MV-4-11 (cell line): ENCODE measurements at regions not wholly inside any gene's neighbourhood (a gene's known extent, or its start where the extent isn't known, plus 50 kb on each side); places are given as distances from the start of the nearest gene placed in this dataset.
"Not testable (repeated sequence)": the region's sequence is repeated elsewhere in the genome, so short reads cannot be mapped to it uniquely, and the experiment has no call there.

Experiments used
- DNase-seq: peaks from one replicate; lab custom pipeline; 2025; lab: John Stamatoyannopoulos, UW

DNA sequence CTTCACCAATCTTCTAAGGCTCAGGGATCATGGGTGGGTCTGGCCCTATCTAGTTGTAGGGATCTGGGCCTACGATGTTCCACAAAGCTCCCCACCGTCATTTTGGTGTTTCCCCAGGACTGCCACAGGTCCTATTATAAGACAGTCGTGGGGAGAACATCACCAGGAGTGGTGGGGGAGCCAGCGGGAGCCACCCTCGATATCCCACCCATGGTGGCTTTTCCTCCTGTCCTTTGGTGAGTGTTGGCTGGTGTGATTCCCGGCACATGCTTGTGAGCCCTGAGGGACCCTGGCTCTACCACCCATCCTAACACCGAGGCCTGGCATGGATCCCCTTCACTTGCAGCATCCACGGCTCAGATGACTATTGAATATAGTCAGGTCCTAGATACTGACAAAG is 247.4 kb downstream of the ACTR3B start:
- DNase-seq: no peak

GRCh38 chr7:153010416-153010815 is 250.9 kb downstream of the ACTR3B start:
- DNase-seq: no peak

DNA sequence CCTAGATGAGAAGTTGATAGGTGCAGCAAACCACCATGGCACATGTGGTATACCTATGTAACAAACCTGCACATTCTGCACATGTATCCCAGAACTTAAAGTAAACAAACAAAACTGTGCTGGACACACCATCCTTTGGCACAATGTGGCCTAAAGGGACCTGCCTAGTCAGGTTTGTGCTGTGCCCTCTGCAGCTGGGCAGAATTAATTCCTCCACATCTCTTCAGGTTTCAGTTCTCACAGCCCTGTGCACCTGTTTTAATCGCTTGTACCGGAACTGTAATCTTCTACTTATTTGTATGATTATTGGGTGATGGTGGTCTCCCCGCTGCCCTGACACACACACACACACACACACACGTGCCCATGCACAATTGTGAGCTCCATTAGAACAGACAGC is 252.7 kb downstream of the ACTR3B start:
- no peak for DNase-seq

DNA sequence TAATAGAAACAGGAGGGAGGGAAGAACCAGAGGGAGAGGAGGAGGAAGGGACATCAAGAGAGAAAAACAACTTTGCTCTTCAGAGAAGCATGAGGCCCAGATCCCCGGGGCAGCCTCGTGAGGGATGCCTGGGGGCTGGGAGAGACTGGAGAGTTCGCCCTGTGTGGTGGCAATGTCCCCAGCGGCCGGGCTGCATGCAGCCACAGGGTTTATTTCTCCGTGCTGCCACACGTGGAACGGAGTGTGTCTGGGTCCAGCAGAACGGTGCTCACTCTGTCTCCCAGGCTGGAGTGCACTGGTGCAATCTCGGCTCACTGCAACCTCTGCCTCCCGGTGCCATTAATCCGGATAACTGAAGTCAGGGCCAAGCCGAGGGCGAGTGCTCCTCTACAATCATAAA is 257.7 kb downstream of the ACTR3B start:
- DNase-seq: no peak

DNA sequence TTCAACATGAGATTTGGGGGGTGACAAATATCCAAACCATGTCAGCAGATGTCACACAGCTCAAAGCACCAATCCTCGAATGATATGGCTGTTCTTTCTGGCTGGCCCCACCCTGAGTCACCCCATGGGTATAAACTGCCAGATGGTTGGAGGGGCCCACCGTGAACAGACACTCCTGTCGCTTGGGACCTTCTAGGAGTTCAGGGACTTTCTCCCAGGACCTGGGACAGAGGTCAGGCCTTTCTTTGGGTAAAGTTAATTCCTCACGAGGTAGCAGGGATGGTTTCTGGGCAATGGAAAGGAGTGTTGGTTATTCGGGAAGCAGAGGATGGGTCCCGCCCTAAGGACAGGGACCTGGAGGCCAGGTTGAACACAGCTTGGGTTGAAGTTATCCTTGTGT is 262.0 kb downstream of the ACTR3B start:
- no peak for DNase-seq

DNA sequence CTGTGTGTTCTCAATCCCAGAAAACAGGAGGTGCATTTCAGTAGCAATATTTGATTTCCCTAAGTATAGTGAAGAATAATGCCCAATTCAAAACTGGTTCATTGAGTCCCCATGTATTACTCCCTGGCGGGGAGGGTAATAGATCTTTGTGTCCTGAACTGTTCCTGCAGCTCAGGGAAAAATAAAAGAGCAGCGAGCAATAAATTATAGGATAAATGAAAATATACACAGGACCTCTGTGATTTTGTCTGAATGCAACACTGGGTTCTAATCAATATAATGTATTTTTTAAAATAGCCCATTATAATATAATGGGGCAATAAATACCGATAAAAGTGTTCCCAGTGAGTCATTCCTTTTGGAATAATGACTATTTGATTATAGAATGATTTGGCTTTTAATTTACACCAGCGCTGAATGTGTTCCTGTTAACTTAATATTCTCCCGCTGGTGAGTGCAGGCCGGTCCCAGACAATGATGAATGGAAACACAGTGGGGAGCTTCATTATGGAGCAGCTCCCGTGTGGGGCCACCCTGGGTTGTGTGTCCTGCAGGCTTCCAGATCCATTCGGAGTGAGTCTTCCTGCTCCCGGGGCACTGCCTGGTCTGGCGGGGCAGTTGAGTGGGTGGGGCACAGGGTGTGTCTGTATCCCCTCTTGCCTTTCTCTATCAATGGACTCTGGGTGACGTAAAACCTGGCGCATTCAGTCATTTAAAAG is 263.1 kb downstream of the ACTR3B start:
- no peak for DNase-seq

DNA sequence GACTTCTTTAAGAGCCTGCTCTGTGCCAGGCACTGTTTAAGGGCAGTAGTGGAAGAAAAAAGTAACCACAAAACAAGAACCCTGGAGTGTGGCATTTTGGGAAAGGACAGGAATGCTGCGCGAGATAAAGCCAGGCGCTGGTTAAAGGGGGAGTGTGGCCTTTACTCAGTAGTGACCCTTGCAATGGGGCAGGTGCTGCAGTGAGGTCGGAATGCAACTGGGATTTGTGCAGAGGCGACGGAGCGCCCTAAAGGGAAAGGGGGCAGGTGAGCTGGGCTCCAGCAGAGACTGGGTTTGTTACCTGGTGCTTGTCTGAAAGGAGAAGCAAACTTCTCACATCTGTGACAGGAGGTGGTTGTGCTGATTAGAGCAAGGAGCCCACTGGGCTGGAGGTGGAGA is 263.6 kb downstream of the ACTR3B start:
- no peak for DNase-seq

GRCh38 chr7:153027210-153027609 is 267.7 kb downstream of the ACTR3B start:
- no peak for DNase-seq

DNA sequence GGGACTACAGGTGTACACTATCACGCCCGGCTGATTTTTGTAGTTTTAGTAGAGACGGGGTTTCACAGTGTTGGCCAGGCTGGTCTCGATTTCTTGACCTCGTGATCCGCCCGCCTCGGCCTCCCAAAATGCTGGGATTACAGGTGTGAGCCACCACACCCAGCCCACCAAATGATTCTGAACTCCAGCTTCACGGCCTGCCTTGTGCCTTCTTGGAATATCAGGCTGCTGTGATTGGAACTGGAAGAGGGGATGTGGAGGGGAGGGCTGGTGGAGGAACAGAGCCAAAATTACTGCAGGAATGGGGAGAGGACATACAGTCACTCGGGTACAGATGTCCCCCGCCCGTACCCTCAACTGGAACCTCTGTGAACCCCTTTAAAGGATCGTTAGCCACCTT is 268.4 kb downstream of the ACTR3B start:
- no peak for DNase-seq

- no peak for DNase-seq
Measured at GRCh38 chr7:153030976-153031375, 271.4 kb downstream of the ACTR3B start.

GRCh38 chr7:153034791-153035190 is 275.2 kb downstream of the ACTR3B start:
- DNase-seq: no peak

GRCh38 chr7:153036396-153037063 is 277.0 kb downstream of the ACTR3B start:
- DNase-seq: no peak

DNA sequence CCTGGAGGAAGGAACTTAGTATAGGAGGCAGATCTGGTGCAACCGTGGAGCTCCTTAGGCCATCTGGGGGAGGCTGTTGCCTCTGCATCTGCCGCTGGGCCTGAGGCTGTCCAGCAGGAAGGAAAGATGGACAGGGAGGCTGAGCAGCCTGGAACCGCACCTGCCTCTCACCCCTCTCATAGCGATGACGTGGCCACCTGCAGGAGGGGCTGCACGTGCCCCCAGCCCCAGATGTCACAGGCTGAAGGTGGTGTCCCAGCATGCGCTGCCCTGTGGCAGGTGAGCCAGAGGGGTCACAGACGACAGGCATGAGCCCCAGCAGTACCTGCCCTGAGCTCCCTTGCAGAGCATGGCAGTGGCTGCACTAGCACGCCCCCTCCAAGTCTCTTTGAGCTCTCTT is 283.9 kb downstream of the ACTR3B start:
- no peak for DNase-seq

GRCh38 chr7:153044981-153045380 is 285.4 kb downstream of the ACTR3B start:
- DNase-seq: no peak

- no peak for DNase-seq
Measured at GRCh38 chr7:153047079-153047959, 287.8 kb downstream of the ACTR3B start.

- no peak for DNase-seq
Measured at GRCh38 chr7:153052206-153052605, 292.7 kb downstream of the ACTR3B start.

- DNase-seq: no peak
Measured at GRCh38 chr7:153061910-153062528, 302.5 kb downstream of the ACTR3B start.

GRCh38 chr7:153065051-153065450 is 305.5 kb downstream of the ACTR3B start:
- no peak for DNase-seq

DNA sequence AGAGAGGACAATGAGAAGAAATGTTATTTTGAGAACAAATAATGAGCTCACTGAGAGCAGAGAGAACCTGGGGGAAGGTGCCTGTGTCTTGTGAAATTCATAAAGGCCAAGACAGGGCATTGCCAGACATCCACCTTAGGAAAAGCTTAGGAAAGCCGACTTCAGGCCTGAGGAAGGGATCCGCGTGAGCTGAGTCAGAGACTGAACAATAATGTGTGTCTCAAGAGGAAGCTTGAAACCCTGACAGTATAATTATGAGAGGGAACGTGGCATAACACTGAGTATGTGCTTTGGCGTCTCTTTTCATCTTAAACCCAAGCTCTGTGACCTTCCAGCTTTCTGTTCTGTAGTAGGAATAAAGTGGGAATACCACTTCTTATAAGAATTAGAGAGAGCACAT is 307.2 kb downstream of the ACTR3B start:
- no peak for DNase-seq

DNA sequence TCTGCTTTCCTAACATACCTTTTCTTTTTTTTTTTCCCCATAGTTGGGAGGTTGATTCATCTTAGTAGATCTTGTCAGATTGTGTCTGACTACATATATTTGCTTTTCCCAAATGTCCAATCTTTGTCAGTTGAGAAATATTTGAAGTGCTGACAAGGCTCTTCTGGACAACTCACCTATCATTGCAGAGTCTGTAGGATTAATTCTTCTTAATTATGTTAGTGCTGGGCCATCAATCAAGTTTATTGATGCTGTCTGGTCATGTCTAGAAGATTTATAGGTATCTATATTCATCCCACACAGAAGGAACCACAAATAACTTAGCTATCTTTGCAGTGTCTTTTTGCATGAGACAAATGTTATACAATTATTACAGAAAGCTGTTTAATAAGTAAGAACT is 310.6 kb downstream of the ACTR3B start:
- DNase-seq: no peak

DNA sequence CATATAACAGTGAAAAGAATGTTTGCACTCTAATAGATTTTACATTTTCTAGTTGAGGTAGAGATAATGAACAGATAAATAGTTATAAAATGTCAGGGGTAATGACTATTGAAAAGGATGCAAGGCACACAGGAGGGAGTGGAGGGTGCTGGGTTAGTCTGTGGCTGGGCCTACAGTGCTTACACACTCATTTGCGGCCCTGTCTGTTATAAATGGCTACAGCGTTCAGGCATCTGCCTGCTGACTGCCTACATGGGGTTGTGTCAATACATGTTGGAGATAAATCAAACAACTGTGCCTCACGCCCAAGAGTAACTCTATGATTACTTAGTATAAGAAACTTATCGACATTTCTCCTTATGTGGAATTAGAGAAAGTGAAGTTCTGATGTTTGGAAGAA is 313.3 kb downstream of the ACTR3B start:
- DNase-seq: no peak

GRCh38 chr7:153076289-153076688 is 316.7 kb downstream of the ACTR3B start:
- not testable (repeated sequence) for DNase-seq
